BE2C (cell line): ENCODE measurements at regions not wholly inside any gene's neighbourhood (a gene's known extent, or its start where the extent isn't known, plus 50 kb on each side); places are given as distances from the start of the nearest gene placed in this dataset.
"Not testable (repeated sequence)": the region's sequence is repeated elsewhere in the genome, so short reads cannot be mapped to it uniquely, and the experiment has no call there.

Source experiments
- DNase-seq: peaks from one replicate; pipeline ENCODE4 v3.0.0-alpha.2; 2020
- H3K27me3 ChIP-seq: fragments of 250-450 bp; sonication (Bioruptor Pico); 2 replicates; pipeline ENCODE4 v1.5.1; 2020; ENCODE audit warnings: mild to moderate bottlenecking
- H3K36me3 ChIP-seq: fragments of 250-450 bp; sonication (Bioruptor Pico); 2 replicates; pipeline ENCODE4 v1.5.1; 2020; ENCODE audit warnings: mild to moderate bottlenecking
- H3K4me1 ChIP-seq: fragments of 250-450 bp; sonication (Bioruptor Pico); 2 replicates; pipeline ENCODE4 v1.5.1; 2020
- H3K4me3 ChIP-seq: 2 replicates; pipeline ENCODE4 v1.5.1; 2011; ENCODE audit warnings: low read depth, low read length
- H3K9me3 ChIP-seq: fragments of 250-450 bp; sonication (Bioruptor Pico); 2 replicates; pipeline ENCODE4 v1.5.1; 2020
- TF ChIP-seq, protein P1 (sequence below): IDR thresholded peaks from 2 replicates; pipeline ENCODE4 v1.5.1; 2012; ENCODE audit warnings: mild to moderate bottlenecking, low read depth, low read length

- no peaks in the 10 kb centered on the region for H3K27me3 ChIP-seq
- no peak overlapping the region for H3K4me3 ChIP-seq
- TF ChIP-seq, protein P1, sequence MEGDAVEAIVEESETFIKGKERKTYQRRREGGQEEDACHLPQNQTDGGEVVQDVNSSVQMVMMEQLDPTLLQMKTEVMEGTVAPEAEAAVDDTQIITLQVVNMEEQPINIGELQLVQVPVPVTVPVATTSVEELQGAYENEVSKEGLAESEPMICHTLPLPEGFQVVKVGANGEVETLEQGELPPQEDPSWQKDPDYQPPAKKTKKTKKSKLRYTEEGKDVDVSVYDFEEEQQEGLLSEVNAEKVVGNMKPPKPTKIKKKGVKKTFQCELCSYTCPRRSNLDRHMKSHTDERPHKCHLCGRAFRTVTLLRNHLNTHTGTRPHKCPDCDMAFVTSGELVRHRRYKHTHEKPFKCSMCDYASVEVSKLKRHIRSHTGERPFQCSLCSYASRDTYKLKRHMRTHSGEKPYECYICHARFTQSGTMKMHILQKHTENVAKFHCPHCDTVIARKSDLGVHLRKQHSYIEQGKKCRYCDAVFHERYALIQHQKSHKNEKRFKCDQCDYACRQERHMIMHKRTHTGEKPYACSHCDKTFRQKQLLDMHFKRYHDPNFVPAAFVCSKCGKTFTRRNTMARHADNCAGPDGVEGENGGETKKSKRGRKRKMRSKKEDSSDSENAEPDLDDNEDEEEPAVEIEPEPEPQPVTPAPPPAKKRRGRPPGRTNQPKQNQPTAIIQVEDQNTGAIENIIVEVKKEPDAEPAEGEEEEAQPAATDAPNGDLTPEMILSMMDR, result no peak
- DNase-seq, result no peak
- no peaks in the 10 kb centered on the region for H3K9me3 ChIP-seq
- no peaks in the 10 kb centered on the region for H3K36me3 ChIP-seq
- H3K4me1 ChIP-seq, result no peaks in the 10 kb centered on the region
Observed at GRCh38 chr6:139446138-139446715, 71.8 kb upstream of the CITED2 start.

- not testable (repeated sequence) for H3K4me1 ChIP-seq, H3K36me3 ChIP-seq, H3K27me3 ChIP-seq, H3K9me3 ChIP-seq, H3K4me3 ChIP-seq, DNase-seq
Observed at GRCh38 chr6:139444273-139444787, 69.9 kb upstream of the CITED2 start.

DNA sequence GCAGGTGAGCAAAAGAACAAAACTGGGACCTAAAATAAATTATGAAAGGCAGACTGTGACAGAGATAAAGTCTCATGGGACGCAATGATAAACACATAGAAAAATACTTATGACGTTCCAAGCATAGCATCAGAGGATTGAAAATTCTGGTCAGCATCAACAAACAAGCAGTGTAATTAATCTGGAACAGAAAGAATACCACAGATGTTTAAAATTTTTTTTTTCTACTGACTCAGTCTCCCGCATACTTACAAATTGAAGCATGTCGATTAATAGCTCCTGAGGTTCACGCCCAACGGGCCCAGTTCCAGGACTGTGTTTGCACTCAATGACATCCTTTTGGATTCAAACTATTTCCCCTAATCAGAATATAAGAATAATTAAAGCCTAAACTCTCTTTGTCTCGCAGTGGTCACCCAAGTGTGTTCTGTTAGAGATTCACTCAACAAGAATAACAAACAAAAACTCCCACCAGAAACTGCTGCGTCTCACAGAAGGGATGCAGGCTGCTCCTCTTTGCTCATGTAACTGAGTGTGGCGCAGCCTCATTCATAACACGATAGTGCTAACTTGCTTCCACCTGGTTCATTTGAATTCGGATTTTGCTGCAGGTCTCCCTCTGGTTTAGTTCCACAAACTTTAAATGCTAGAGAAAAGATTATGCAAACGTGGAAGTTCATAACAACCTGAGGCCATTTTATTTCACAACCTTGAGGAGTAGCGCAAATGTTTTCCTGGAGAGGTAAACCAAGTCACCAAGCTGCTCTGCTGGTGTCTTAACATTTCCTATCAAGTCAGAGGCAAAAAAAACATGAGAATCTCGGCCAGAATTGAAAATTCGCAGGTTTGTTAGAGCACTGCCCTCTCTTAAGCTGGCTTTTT lies 69.0 kb upstream of the CITED2 start:
- no peaks in the 10 kb centered on the region for H3K27me3 ChIP-seq
- no peak overlapping the region for H3K4me3 ChIP-seq
- DNase-seq, result no peak
- no peaks in the 10 kb centered on the region for H3K4me1 ChIP-seq
- H3K9me3 ChIP-seq, result no peaks in the 10 kb centered on the region
- H3K36me3 ChIP-seq, result no peaks in the 10 kb centered on the region
- TF ChIP-seq, protein P1, result no peak

- Histone ChIP-seq H3K4me3 (no peak overlapping the region), H3K27me3 (no peaks in the 10 kb centered on the region), H3K4me1 (no peaks in the 10 kb centered on the region), H3K36me3 (no peaks in the 10 kb centered on the region), H3K9me3 (no peaks in the 10 kb centered on the region)
- TF ChIP-seq, protein P1, result no peak
- DNase-seq, result no peak
Observed at GRCh38 chr6:139442188-139442671, 67.8 kb upstream of the CITED2 start.

DNA sequence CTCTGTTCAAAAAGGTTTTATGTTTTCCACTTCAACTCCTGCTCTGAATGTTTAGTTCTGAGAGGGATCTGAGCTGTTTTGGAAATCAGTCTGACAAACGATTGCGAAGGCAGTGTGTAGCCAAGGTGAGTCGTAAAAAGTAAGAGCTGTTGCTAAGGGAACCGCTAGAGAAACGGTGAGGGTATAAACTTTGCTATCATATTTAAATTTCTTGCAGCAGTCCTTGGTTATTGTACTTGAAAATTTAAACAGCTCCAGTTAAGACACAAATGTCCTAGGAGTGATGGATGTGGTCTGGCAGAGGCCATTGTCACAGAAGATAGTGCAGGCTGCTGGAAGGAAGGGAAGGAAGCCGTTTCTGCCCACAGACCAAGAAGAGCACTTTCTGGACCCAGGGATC lies 64.9 kb upstream of the CITED2 start:
- H3K4me1 ChIP-seq, result peaks cover 5% of the 10 kb centered on the region
- H3K4me3 ChIP-seq, result no peak overlapping the region
- DNase-seq, result no peak
- no peaks in the 10 kb centered on the region for H3K9me3 ChIP-seq
- H3K27me3 ChIP-seq, result no peaks in the 10 kb centered on the region
- H3K36me3 ChIP-seq, result no peaks in the 10 kb centered on the region
- TF ChIP-seq, protein P1, result no peak

- TF ChIP-seq, protein P1, result no peak
- Histone ChIP-seq H3K36me3 (no peaks in the 10 kb centered on the region), H3K27me3 (no peaks in the 10 kb centered on the region), H3K4me1 (peaks cover 10% of the 10 kb centered on the region), H3K9me3 (no peaks in the 10 kb centered on the region), H3K4me3 (no peak overlapping the region)
- no peak for DNase-seq
Observed at GRCh38 chr6:139438775-139439174, 64.3 kb upstream of the CITED2 start.
